OCI-LY1 (cell line): ENCODE measurements at regions not wholly inside any gene's neighbourhood (a gene's known extent, or its start where the extent isn't known, plus 50 kb on each side); places are given as distances from the start of the nearest gene placed in this dataset.

ENCODE experiments used
- H2AFZ ChIP-seq: fragments of 200-600 bp; sonication (generic), shearing (Covaris generic); 2 replicates; pipeline ENCODE4 v1.6.0; 2014; ENCODE audit warnings: antibody characterized with exemption, mild to moderate bottlenecking, low read length
- H3F3A ChIP-seq: fragments of 200-600 bp; sonication (generic), shearing (Covaris generic); 2 replicates; pipeline ENCODE4 v1.6.0; 2014; ENCODE audit warnings: mild to moderate bottlenecking, antibody characterized with exemption, low read length, moderate library complexity; ENCODE audit not compliant: insufficient read depth
- H3K27ac ChIP-seq: fragments of 200-600 bp; sonication (generic); 2 replicates; pipeline ENCODE4 v1.5.1; 2014; ENCODE audit warnings: low read length, mixed run types, mild to moderate bottlenecking, low read depth; ENCODE audit not compliant: poor library complexity, severe bottlenecking
- H3K27me3 ChIP-seq: fragments of 200-600 bp; sonication (generic); 2 replicates; pipeline ENCODE4 v1.6.0; 2014; ENCODE audit warnings: antibody characterized with exemption, mild to moderate bottlenecking, low read length, moderate library complexity; ENCODE audit not compliant: insufficient read depth
- H3K36me3 ChIP-seq: fragments of 200-600 bp; sonication (generic); 2 replicates; pipeline ENCODE4 v1.6.1; 2014; ENCODE audit warnings: mild to moderate bottlenecking, antibody characterized with exemption, low read length, moderate library complexity, mixed read lengths; ENCODE audit not compliant: insufficient read depth
- H3K4me1 ChIP-seq: fragments of 200-600 bp; sonication (generic); 2 replicates; pipeline ENCODE4 v1.5.1; 2014; ENCODE audit warnings: mild to moderate bottlenecking, low read length, moderate library complexity; ENCODE audit not compliant: insufficient read depth, severe bottlenecking
- H3K4me2 ChIP-seq: fragments of 200-600 bp; sonication (generic), shearing (Covaris generic); 2 replicates; pipeline ENCODE4 v1.6.1; 2014; ENCODE audit warnings: low read length
- H3K4me3 ChIP-seq: fragments of 200-600 bp; sonication (generic); 2 replicates; pipeline ENCODE4 v1.5.1; 2014; ENCODE audit warnings: low read length, low read depth, mild to moderate bottlenecking, mixed read lengths; ENCODE audit not compliant: poor library complexity, severe bottlenecking
- H3K79me2 ChIP-seq: fragments of 200-600 bp; shearing (Covaris generic); 2 replicates; pipeline ENCODE4 v1.6.1; 2016; ENCODE audit warnings: mixed run types, low read length, mixed read lengths; ENCODE audit not compliant: insufficient read depth
- H3K9ac ChIP-seq: fragments of 200-600 bp; sonication (generic), shearing (Covaris generic); 2 replicates; pipeline ENCODE4 v1.6.1; 2014; ENCODE audit warnings: mild to moderate bottlenecking, low read length, mixed read lengths
- H3K9me2 ChIP-seq: fragments of 200-600 bp; sonication (generic), shearing (Covaris generic); 2 replicates; pipeline ENCODE4 v1.6.1; 2014; ENCODE audit warnings: low read depth, mild to moderate bottlenecking, low read length, mixed read lengths
- H3K9me3 ChIP-seq: fragments of 200-600 bp; shearing (Covaris generic); 2 replicates; pipeline ENCODE4 v1.6.1; 2014; ENCODE audit warnings: low read length, mixed read lengths
- H4K20me1 ChIP-seq: fragments of 200-600 bp; sonication (generic), shearing (Covaris generic); 2 replicates; pipeline ENCODE4 v1.6.0; 2016; ENCODE audit warnings: mild to moderate bottlenecking, low read length; ENCODE audit not compliant: insufficient read depth
- EZH2 ChIP-seq: fragments of 200-600 bp; sonication (generic), shearing (Covaris generic); IDR thresholded peaks from 2 replicates; pipeline ENCODE4 v1.8.0; 2017; ENCODE audit warnings: borderline replicate concordance, mixed run types, mild to moderate bottlenecking, antibody characterized with exemption, low read length, moderate library complexity, mixed read lengths
- TF ChIP-seq, protein P1 (sequence below): fragments of 200-600 bp; sonication (generic), shearing (Covaris generic); IDR thresholded peaks from 2 replicates; pipeline ENCODE4 v1.5.1; 2017; ENCODE audit warnings: mild to moderate bottlenecking, antibody characterized with exemption, low read length, moderate library complexity, mixed read lengths

- no peak overlapping the region for H3K4me2 ChIP-seq
Observed at GRCh38 chr7:84379446-84379845, 184.9 kb upstream of the SEMA3A start.

GRCh38 chr7:84372712-84373111, 178.1 kb upstream of the SEMA3A start:
- no peaks in the 10 kb centered on the region for H3K9me3 ChIP-seq
- no peak overlapping the region for H3K9ac ChIP-seq
- no peak for TF ChIP-seq EZH2
- TF ChIP-seq, protein P1, sequence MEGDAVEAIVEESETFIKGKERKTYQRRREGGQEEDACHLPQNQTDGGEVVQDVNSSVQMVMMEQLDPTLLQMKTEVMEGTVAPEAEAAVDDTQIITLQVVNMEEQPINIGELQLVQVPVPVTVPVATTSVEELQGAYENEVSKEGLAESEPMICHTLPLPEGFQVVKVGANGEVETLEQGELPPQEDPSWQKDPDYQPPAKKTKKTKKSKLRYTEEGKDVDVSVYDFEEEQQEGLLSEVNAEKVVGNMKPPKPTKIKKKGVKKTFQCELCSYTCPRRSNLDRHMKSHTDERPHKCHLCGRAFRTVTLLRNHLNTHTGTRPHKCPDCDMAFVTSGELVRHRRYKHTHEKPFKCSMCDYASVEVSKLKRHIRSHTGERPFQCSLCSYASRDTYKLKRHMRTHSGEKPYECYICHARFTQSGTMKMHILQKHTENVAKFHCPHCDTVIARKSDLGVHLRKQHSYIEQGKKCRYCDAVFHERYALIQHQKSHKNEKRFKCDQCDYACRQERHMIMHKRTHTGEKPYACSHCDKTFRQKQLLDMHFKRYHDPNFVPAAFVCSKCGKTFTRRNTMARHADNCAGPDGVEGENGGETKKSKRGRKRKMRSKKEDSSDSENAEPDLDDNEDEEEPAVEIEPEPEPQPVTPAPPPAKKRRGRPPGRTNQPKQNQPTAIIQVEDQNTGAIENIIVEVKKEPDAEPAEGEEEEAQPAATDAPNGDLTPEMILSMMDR = no peak
- no peak overlapping the region for H3K27ac ChIP-seq
- no peaks in the 10 kb centered on the region for H3K79me2 ChIP-seq
- peak overlapping the region; percentile 65; the same call in 1 of the 2 replicates for H2AFZ ChIP-seq
- H3K36me3 ChIP-seq = no peaks in the 10 kb centered on the region
- H3K9me2 ChIP-seq = no peaks in the 10 kb centered on the region
- no peaks in the 10 kb centered on the region for H3K4me1 ChIP-seq
- no peaks in the 10 kb centered on the region for H4K20me1 ChIP-seq
- H3K4me3 ChIP-seq = no peak overlapping the region
- peaks cover 5% of the 10 kb centered on the region; the same call in 1 of the 2 replicates for H3F3A ChIP-seq
- H3K27me3 ChIP-seq = no peaks in the 10 kb centered on the region
- H3K4me2 ChIP-seq = no peak overlapping the region

More at GRCh38 chr7:84379446-84379845, 184.9 kb upstream of the SEMA3A start:
- Histone ChIP-seq H4K20me1 (no peaks in the 10 kb centered on the region), H3K9me3 (no peaks in the 10 kb centered on the region), H3K27ac (no peak overlapping the region), H3F3A (peaks cover 4% of the 10 kb centered on the region; the same call in 1 of the 2 replicates), H3K4me3 (no peak overlapping the region), H2AFZ (no peak overlapping the region), H3K9ac (no peak overlapping the region), H3K27me3 (no peaks in the 10 kb centered on the region), H3K36me3 (no peaks in the 10 kb centered on the region), H3K9me2 (no peaks in the 10 kb centered on the region), H3K79me2 (no peaks in the 10 kb centered on the region), H3K4me1 (no peaks in the 10 kb centered on the region)
- TF ChIP-seq, protein P1 = no peak
- TF ChIP-seq EZH2 = no peak

DNA sequence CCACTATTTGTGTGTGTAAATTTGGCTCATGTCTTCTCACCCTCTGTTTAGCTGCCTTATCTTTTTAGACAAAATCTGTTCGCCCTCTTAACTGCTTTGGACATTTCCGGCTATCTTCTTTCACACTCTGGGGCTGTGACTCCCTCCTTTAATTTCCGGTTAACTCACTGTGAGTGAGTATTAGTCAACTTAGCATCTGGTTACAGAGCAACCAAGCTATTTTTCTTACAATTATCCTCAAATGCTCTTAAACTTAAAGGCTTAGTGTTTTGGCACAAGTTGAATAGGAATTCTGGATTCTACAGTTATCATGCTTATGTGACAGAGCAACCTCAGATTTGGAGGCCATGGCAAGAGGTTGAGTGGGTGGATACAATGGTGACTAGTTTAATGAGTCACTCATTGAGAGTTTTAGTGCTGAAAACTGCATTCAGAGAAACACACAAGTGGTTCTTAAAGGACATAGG, 177.6 kb upstream of the SEMA3A start:
- H3K9ac ChIP-seq = no peak overlapping the region
- H3K9me2 ChIP-seq = no peaks in the 10 kb centered on the region
- peak overlapping the region; percentile 65; the same call in 1 of the 2 replicates for H2AFZ ChIP-seq
- H3F3A ChIP-seq = peaks cover 6% of the 10 kb centered on the region; the same call in 1 of the 2 replicates
- H3K27ac ChIP-seq = no peak overlapping the region
- H3K27me3 ChIP-seq = no peaks in the 10 kb centered on the region
- H3K9me3 ChIP-seq = no peaks in the 10 kb centered on the region
- H3K4me3 ChIP-seq = no peak overlapping the region
- no peak overlapping the region for H3K4me2 ChIP-seq
- TF ChIP-seq, protein P1 = no peak
- no peak for TF ChIP-seq EZH2
- no peaks in the 10 kb centered on the region for H3K36me3 ChIP-seq
- no peaks in the 10 kb centered on the region for H3K79me2 ChIP-seq
- H4K20me1 ChIP-seq = no peaks in the 10 kb centered on the region
- no peaks in the 10 kb centered on the region for H3K4me1 ChIP-seq
